ENCODE measurements at regions not wholly inside any gene's neighbourhood (a gene's known extent, or its start where the extent isn't known, plus 50 kb on each side); places are given as distances from the start of the nearest gene placed in this dataset.

- Histone ChIP-seq H3K4me3 (ENCODE audit: low read length) (no peak overlapping the region), H3K27me3 (ENCODE audit: control insufficient read depth in 2 of 2, insufficient read depth in 2 of 2, low read length in 2 of 2) (no peaks in the 10 kb centered on the region), H3K36me3 (ENCODE audit: control insufficient read depth in 2 of 3, insufficient read depth in 3 of 3, low read length in 3 of 3) (no peaks in the 10 kb centered on the region), H3K4me1 (ENCODE audit: control insufficient read depth in 2 of 2, insufficient read depth in 2 of 2, low read length in 2 of 2) (no peaks in the 10 kb centered on the region), H3K27ac (ENCODE audit: low read depth, low read length) (no peak overlapping the region), H3K9me3 (ENCODE audit: control insufficient read depth in 2 of 3, low read length in 3 of 3) (no peaks in the 10 kb centered on the region)
- H3K4me1 Mint-ChIP-seq, result no peaks in the 10 kb centered on the region
- H3K27me3 Mint-ChIP-seq, result peaks cover 0 to 44% (median 20%) of the 10 kb centered on the region in 5 donors
- no peak overlapping the region for H3K4me3 Mint-ChIP-seq
- ATAC-seq, result no peak
- DNase-seq, result no peak
- ChIA-PET POLR2A (no interaction called here), CTCF (no interaction called here)
- H3K9me3 Mint-ChIP-seq, result peaks cover 0 to 3% (median 0%) of the 10 kb centered on the region in 11 donors
- H3K36me3 Mint-ChIP-seq, result peaks cover 0 to 4% (median 0%) of the 10 kb centered on the region in 5 donors
- intact Hi-C loops (cut with micrococcal nuclease), result no loop called here
- H3K27ac Mint-ChIP-seq, result no peak overlapping the region
Measured at GRCh38 chr10:78143576-78143975, 109.9 kb downstream of the RPS24 start.

GRCh38 chr10:78146200-78146599, 112.5 kb downstream of the RPS24 start:
- Mint-ChIP-seq H3K36me3 (peaks cover 0 to 4% (median 0%) of the 10 kb centered on the region in 5 donors), H3K4me1 (no peaks in the 10 kb centered on the region), H3K27ac (no peak overlapping the region), H3K27me3 (peaks cover 0 to 30% (median 12%) of the 10 kb centered on the region in 5 donors), H3K4me3 (no peak overlapping the region), H3K9me3 (peaks cover 0 to 3% (median 0%) of the 10 kb centered on the region in 11 donors)
- no peak overlapping the region for H3K27ac ChIP-seq (ENCODE audit: low read depth, low read length)
- H3K36me3 ChIP-seq (ENCODE audit: control insufficient read depth in 2 of 3, insufficient read depth in 3 of 3, low read length in 3 of 3), result no peaks in the 10 kb centered on the region
- intact Hi-C loops (cut with micrococcal nuclease), result no loop called here
- CTCF ChIA-PET, result no interaction called here
- H3K27me3 ChIP-seq (ENCODE audit: control insufficient read depth in 2 of 2, insufficient read depth in 2 of 2, low read length in 2 of 2), result no peaks in the 10 kb centered on the region
- no peaks in the 10 kb centered on the region for H3K9me3 ChIP-seq (ENCODE audit: control insufficient read depth in 2 of 3, low read length in 3 of 3)
- POLR2A ChIA-PET, result no interaction called here
- H3K4me3 ChIP-seq (ENCODE audit: low read length), result no peak overlapping the region
- no peak for DNase-seq
- no peak for ATAC-seq
- no peaks in the 10 kb centered on the region for H3K4me1 ChIP-seq (ENCODE audit: control insufficient read depth in 2 of 2, insufficient read depth in 2 of 2, low read length in 2 of 2)

GRCh38 chr10:78147202-78147601, 113.5 kb downstream of the RPS24 start:
- peaks cover 0 to 4% (median 0%) of the 10 kb centered on the region in 5 donors for H3K36me3 Mint-ChIP-seq
- no peak for ATAC-seq

GRCh38 chr10:78148216-78148960, 114.7 kb downstream of the RPS24 start:
- no peak for DNase-seq
- H3K4me3 Mint-ChIP-seq, result no peak overlapping the region
- ATAC-seq, result no peak

More at GRCh38 chr10:78147202-78147601, 113.5 kb downstream of the RPS24 start:
- Histone ChIP-seq H3K9me3 (ENCODE audit: control insufficient read depth in 2 of 3, low read length in 3 of 3) (no peaks in the 10 kb centered on the region), H3K4me1 (ENCODE audit: control insufficient read depth in 2 of 2, insufficient read depth in 2 of 2, low read length in 2 of 2) (no peaks in the 10 kb centered on the region), H3K4me3 (ENCODE audit: low read length) (no peak overlapping the region), H3K36me3 (ENCODE audit: control insufficient read depth in 2 of 3, insufficient read depth in 3 of 3, low read length in 3 of 3) (no peaks in the 10 kb centered on the region), H3K27me3 (ENCODE audit: control insufficient read depth in 2 of 2, insufficient read depth in 2 of 2, low read length in 2 of 2) (no peaks in the 10 kb centered on the region), H3K27ac (ENCODE audit: low read depth, low read length) (no peak overlapping the region)
- DNase-seq, result no peak
- Mint-ChIP-seq H3K4me3 (no peak overlapping the region), H3K4me1 (no peaks in the 10 kb centered on the region), H3K27me3 (peaks cover 0 to 24% (median 12%) of the 10 kb centered on the region in 5 donors), H3K27ac (no peak overlapping the region), H3K9me3 (peaks cover 0 to 2% (median 0%) of the 10 kb centered on the region in 11 donors)
- CTCF ChIA-PET, result no interaction called here
- POLR2A ChIA-PET, result no interaction called here
- intact Hi-C loops (cut with micrococcal nuclease), result no loop called here

GRCh38 chr10:78148961-78149612, 115.4 kb downstream of the RPS24 start:
- Histone ChIP-seq H3K9me3 (ENCODE audit: control insufficient read depth in 2 of 3, low read length in 3 of 3) (no peaks in the 10 kb centered on the region), H3K27ac (ENCODE audit: low read depth, low read length) (no peak overlapping the region), H3K4me1 (ENCODE audit: control insufficient read depth in 2 of 2, insufficient read depth in 2 of 2, low read length in 2 of 2) (no peaks in the 10 kb centered on the region), H3K27me3 (ENCODE audit: control insufficient read depth in 2 of 2, insufficient read depth in 2 of 2, low read length in 2 of 2) (no peaks in the 10 kb centered on the region), H3K4me3 (ENCODE audit: low read length) (no peak overlapping the region), H3K36me3 (ENCODE audit: control insufficient read depth in 2 of 3, insufficient read depth in 3 of 3, low read length in 3 of 3) (no peaks in the 10 kb centered on the region)
- ATAC-seq (no peak), DNase-seq (no peak)
- H3K9me3 Mint-ChIP-seq, result peaks cover 0 to 2% (median 0%) of the 10 kb centered on the region in 11 donors
- intact Hi-C loops (cut with micrococcal nuclease), result no loop called here
- no peaks in the 10 kb centered on the region for H3K4me1 Mint-ChIP-seq
- ChIA-PET CTCF (no interaction called here), POLR2A (no interaction called here)
- H3K27me3 Mint-ChIP-seq, result peaks cover 0 to 14% (median 10%) of the 10 kb centered on the region in 5 donors
- H3K27ac Mint-ChIP-seq, result no peak overlapping the region
- peaks cover 0 to 4% (median 0%) of the 10 kb centered on the region in 5 donors for H3K36me3 Mint-ChIP-seq
- no peak overlapping the region for H3K4me3 Mint-ChIP-seq

More at GRCh38 chr10:78148216-78148960, 114.7 kb downstream of the RPS24 start:
- intact Hi-C loops (cut with micrococcal nuclease), result no loop called here
- H3K27me3 Mint-ChIP-seq, result peaks cover 0 to 14% (median 10%) of the 10 kb centered on the region in 5 donors
- ChIA-PET CTCF (no interaction called here), POLR2A (interaction anchor here (0.5 kb wide), 1 partner anchor 132 kb away, joined by 8 read pairs; no protein-coding TSS in a partner anchor)
- no peaks in the 10 kb centered on the region for H3K9me3 ChIP-seq (ENCODE audit: control insufficient read depth in 2 of 3, low read length in 3 of 3)
- peaks cover 0 to 2% (median 0%) of the 10 kb centered on the region in 11 donors for H3K9me3 Mint-ChIP-seq
- H3K4me3 ChIP-seq (ENCODE audit: low read length), result no peak overlapping the region
- no peaks in the 10 kb centered on the region for H3K36me3 ChIP-seq (ENCODE audit: control insufficient read depth in 2 of 3, insufficient read depth in 3 of 3, low read length in 3 of 3)
- H3K27ac Mint-ChIP-seq, result no peak overlapping the region
- H3K4me1 Mint-ChIP-seq, result no peaks in the 10 kb centered on the region
- no peak overlapping the region for H3K27ac ChIP-seq (ENCODE audit: low read depth, low read length)
- peaks cover 0 to 4% (median 0%) of the 10 kb centered on the region in 5 donors for H3K36me3 Mint-ChIP-seq
- H3K27me3 ChIP-seq (ENCODE audit: control insufficient read depth in 2 of 2, insufficient read depth in 2 of 2, low read length in 2 of 2), result no peaks in the 10 kb centered on the region
- H3K4me1 ChIP-seq (ENCODE audit: control insufficient read depth in 2 of 2, insufficient read depth in 2 of 2, low read length in 2 of 2), result no peaks in the 10 kb centered on the region

GRCh38 chr10:78150756-78151155, 117.1 kb downstream of the RPS24 start:
- no peaks in the 10 kb centered on the region for H3K36me3 Mint-ChIP-seq
- ChIA-PET CTCF (no interaction called here), POLR2A (no interaction called here)
- no peaks in the 10 kb centered on the region for H3K27me3 ChIP-seq (ENCODE audit: control insufficient read depth in 2 of 2, insufficient read depth in 2 of 2, low read length in 2 of 2)
- no peaks in the 10 kb centered on the region for H3K4me1 Mint-ChIP-seq
- H3K4me3 ChIP-seq (ENCODE audit: low read length), result no peak overlapping the region
- intact Hi-C loops (cut with micrococcal nuclease), result no loop called here
- H3K27me3 Mint-ChIP-seq, result peaks cover 0 to 6% (median 1%) of the 10 kb centered on the region in 5 donors
- DNase-seq, result no peak
- no peak overlapping the region for H3K4me3 Mint-ChIP-seq
- H3K9me3 ChIP-seq (ENCODE audit: control insufficient read depth in 2 of 3, low read length in 3 of 3), result no peaks in the 10 kb centered on the region
- no peaks in the 10 kb centered on the region for H3K9me3 Mint-ChIP-seq
- no peak overlapping the region for H3K27ac Mint-ChIP-seq
- no peaks in the 10 kb centered on the region for H3K4me1 ChIP-seq (ENCODE audit: control insufficient read depth in 2 of 2, insufficient read depth in 2 of 2, low read length in 2 of 2)
- H3K27ac ChIP-seq (ENCODE audit: low read depth, low read length), result no peak overlapping the region
- no peaks in the 10 kb centered on the region for H3K36me3 ChIP-seq (ENCODE audit: control insufficient read depth in 2 of 3, insufficient read depth in 3 of 3, low read length in 3 of 3)
- ATAC-seq, result no peak

Data from naive thymus-derived CD4-positive, alpha-beta T cell (primary cell).